Heart right ventricle (tissue), 16 donors: ENCODE measurements at regions not wholly inside any gene's neighbourhood (a gene's known extent, or its start where the extent isn't known, plus 50 kb on each side); places are given as distances from the start of the nearest gene placed in this dataset.
"Not testable (repeated sequence)": the region's sequence is repeated elsewhere in the genome, so short reads cannot be mapped to it uniquely, and the experiment has no call there.

ENCODE experiments used
- ATAC-seq, 8 donors: fragments of 200-7000 bp; cut with Tn5 transposase; one replicate each; pipeline ENCODE4 v1.9.1; 2020; ENCODE audit warnings: mild to moderate bottlenecking in 8 of 8, moderate library complexity in 8 of 8, moderate number of reproducible peaks in 1 of 8
- DNase-seq, 2 donors: peaks; one replicate each; pipeline ENCODE4 v3.0.0-alpha.2; 2020
- H3K27ac ChIP-seq, 10 donors: fragments of 200-600 bp; sonication (generic) in 2 of 10; one replicate each; pipeline versions ENCODE4 v1.5.0 to v1.8.0; 2020 to 2022; ENCODE audit warnings: mild to moderate bottlenecking in 3 of 10
- H3K27me3 ChIP-seq, 7 donors: fragments of 200-600 bp; one replicate each; pipeline ENCODE4 v1.8.0; 2021 to 2022; ENCODE audit warnings: mild to moderate bottlenecking in 2 of 7
- H3K36me3 ChIP-seq, 9 donors: fragments of 200-600 bp; sonication (generic) in 1 of 9; one replicate each; pipeline versions ENCODE4 v1.5.0 to v1.8.0; 2020 to 2022; ENCODE audit warnings: mild to moderate bottlenecking in 2 of 9
- H3K4me1 ChIP-seq, 9 donors: fragments of 200-600 bp; sonication (generic) in 1 of 9; one replicate each; pipeline versions ENCODE4 v1.5.0 to v1.8.0; 2020 to 2022; ENCODE audit warnings: mild to moderate bottlenecking in 4 of 9
- H3K4me3 ChIP-seq, 10 donors: fragments of 200-600 bp; sonication (generic) in 2 of 10; one replicate each; pipeline versions ENCODE4 v1.5.0 to v1.8.0; 2020 to 2022; ENCODE audit warnings: mild to moderate bottlenecking in 7 of 10, moderate library complexity in 2 of 10
- H3K9me3 ChIP-seq, 11 donors: fragments of 200-600 bp in 10 of 11; sonication (generic) in 2 of 11; one replicate each; pipeline versions ENCODE4 v1.5.0 to v1.8.0; 2013 to 2022; ENCODE audit warnings: mild to moderate bottlenecking in 2 of 11, control low read depth in 1 of 11, moderate library complexity in 1 of 11
- CTCF ChIP-seq, 9 donors: fragments of 200-600 bp; sonication (generic) in 2 of 9; IDR thresholded peaks; one replicate each; pipeline versions ENCODE4 v1.5.0 to v1.8.0; 2021 to 2022; ENCODE audit warnings: antibody characterized with exemption in 9 of 9, mild to moderate bottlenecking in 5 of 9, moderate library complexity in 1 of 9
- WGBS, 2 donors: extraction: QIAGEN DNeasy Blood & Tissue Kit; methylation state at CpG; one replicate each; pipeline ENCODE4 v1.1.7; 2013; ENCODE audit warnings: inconsistent platforms in 1 of 2; 5-methylcytosine and 5-hydroxymethylcytosine counted together
- intact Hi-C, 10 donors: fragments of 100-400 bp; cut with DNase I; formaldehyde crosslinking; loops; one replicate each; pipeline versions ENCODE4 v1.11.1 to v1.14.2; 2022
- donor health status: Arrhythmogenic right ventricular cardiomyopathy.
- donor health status: ischemic (EF 13 %, LVEDD 7.1; RV severe dilation, severe dysfunction).
- donor health status: healthy with polysubstance abuse.
- donor health status: DM: no; HTN: yes; CAD: no.
- donor health status: DM: no; HTN: no; CAD: no.
- donor health status: ischemic (EF 25% LVEDD 6.9; RV normal size, moderate dysfunction).
- donor health status: ischemic (EF 25% LVEDD 5.7; RV mildly dilated, moderate dysfunction).
- donor health status: healthy.
- donor health status: DM: yes; HTN: yes; CAD: no.
- donor health status: Ischemic cardiomyopathy.
- donor health status: ischemic (EF 35%, LVEDD 5.7; RV mildly dilated, moderate dysfunction).
- donor health status: nonischemic (EF 11% LVEDD 7.7; RV severe dilation, severe dysfunction).
- donor health status: DM: yes; HTN: yes; CAD: no.
- donor health status: PGD.
- donor health status: ischemic (EF 29% LVEDD 5.4; RV normal size, mild dysfunction).
- donor health status: nonischemic (EF 23%, LVEDD 6.1; RV moderate dilation, normal function).

- no peak for TF ChIP-seq CTCF (IDR thresholded peaks at IDR 0.05)
- 81 to 82% methylated on average over 1 of the region's 1 CpG for WGBS, 2 donors
- Histone ChIP-seq H3K36me3 (no peaks in the 10 kb centered on the region), H3K9me3 (peaks cover 0 to 11% (median 0%) of the 10 kb centered on the region in 11 donors), H3K27ac (no peak overlapping the region), H3K27me3 (no peaks in the 10 kb centered on the region), H3K4me1 (no peaks in the 10 kb centered on the region), H3K4me3 (no peak overlapping the region)
- DNase-seq (no peak), ATAC-seq (no peak)
- intact Hi-C loops, result no loop called here
Measured at GRCh38 chr4:167885071-167885470, 207.3 kb upstream of the ANXA10 start.

- Histone ChIP-seq H3K4me3 (no peak overlapping the region), H3K27me3 (no peaks in the 10 kb centered on the region), H3K9me3 (peaks cover 0 to 11% (median 0%) of the 10 kb centered on the region in 11 donors), H3K4me1 (no peaks in the 10 kb centered on the region), H3K27ac (no peak overlapping the region), H3K36me3 (no peaks in the 10 kb centered on the region)
- WGBS, 2 donors, result 41 to 52% methylated on average over 1 of the region's 1 CpG
- intact Hi-C loops, result no loop called here
- DNase-seq (no peak), ATAC-seq (no peak)
- no peak for TF ChIP-seq CTCF (IDR thresholded peaks at IDR 0.05)
Measured at GRCh38 chr4:167885872-167886271, 206.5 kb upstream of the ANXA10 start.

GRCh38 chr4:167887726-167888125 is 204.6 kb upstream of the ANXA10 start:
- H3K4me1 ChIP-seq, result no peaks in the 10 kb centered on the region
- H3K9me3 ChIP-seq, result peaks cover 0 to 11% (median 0%) of the 10 kb centered on the region in 11 donors
- DNase-seq, result no peak
- no peak overlapping the region for H3K27ac ChIP-seq
- 87 to 88% methylated on average over 6 of the region's 6 CpGs for WGBS, 2 donors
- H3K27me3 ChIP-seq, result no peaks in the 10 kb centered on the region
- H3K4me3 ChIP-seq, result no peak overlapping the region
- no peak for TF ChIP-seq CTCF (IDR thresholded peaks at IDR 0.05)
- ATAC-seq, result no peak
- intact Hi-C loops, result no loop called here
- H3K36me3 ChIP-seq, result no peaks in the 10 kb centered on the region

- ATAC-seq (no peak), DNase-seq (no peak)
- H3K4me1 ChIP-seq, result no peaks in the 10 kb centered on the region
- no peak overlapping the region for H3K27ac ChIP-seq
- H3K9me3 ChIP-seq, result peaks cover 0 to 11% (median 0%) of the 10 kb centered on the region in 11 donors
- H3K27me3 ChIP-seq, result no peaks in the 10 kb centered on the region
- TF ChIP-seq CTCF (IDR thresholded peaks at IDR 0.05), result no peak
- no peaks in the 10 kb centered on the region for H3K36me3 ChIP-seq
- intact Hi-C loops, result no loop called here
- no peak overlapping the region for H3K4me3 ChIP-seq
Measured at GRCh38 chr4:167890226-167890625, 202.1 kb upstream of the ANXA10 start.

- WGBS, 2 donors, result 90 to 93% methylated on average over 3 of the region's 3 CpGs
Measured at GRCh38 chr4:167893531-167893930, 198.8 kb upstream of the ANXA10 start.

GRCh38 chr4:167896260-167896659 is 196.1 kb upstream of the ANXA10 start:
- 62 to 73% methylated on average over 2 of the region's 3 CpGs for WGBS, 2 donors
- H3K4me3 ChIP-seq, intact Hi-C loops, H3K4me1 ChIP-seq, ATAC-seq, H3K36me3 ChIP-seq, H3K27ac ChIP-seq, H3K9me3 ChIP-seq, H3K27me3 ChIP-seq, DNase-seq: not testable (repeated sequence)

More at GRCh38 chr4:167893531-167893930, 198.8 kb upstream of the ANXA10 start:
- no peak overlapping the region for H3K27ac ChIP-seq
- H3K9me3 ChIP-seq, result no peaks in the 10 kb centered on the region
- DNase-seq (no peak), ATAC-seq (no peak)
- intact Hi-C loops, result no loop called here
- H3K4me1 ChIP-seq, result no peaks in the 10 kb centered on the region
- H3K4me3 ChIP-seq, result no peak overlapping the region
- no peaks in the 10 kb centered on the region for H3K36me3 ChIP-seq
- H3K27me3 ChIP-seq, result no peaks in the 10 kb centered on the region
- TF ChIP-seq CTCF (IDR thresholded peaks at IDR 0.05), result no peak
